Trophoblast cell (in vitro differentiated cells and primary cell): ENCODE measurements at regions not wholly inside any gene's neighbourhood (a gene's known extent, or its start where the extent isn't known, plus 50 kb on each side); places are given as distances from the start of the nearest gene placed in this dataset.

Experiments used
- DNase-seq, 2 donors: peaks; one replicate each; pipeline ENCODE4 v3.0.0-alpha.2; 2016
- H2AFZ ChIP-seq: 2 replicates; pipeline ENCODE4 v1.6.1; 2013; ENCODE audit warnings: low read length, moderate library complexity, mild to moderate bottlenecking; ENCODE audit not compliant: insufficient read depth, poor library complexity
- H2AK5ac ChIP-seq: 2 replicates; pipeline ENCODE4 v1.6.1; 2013; ENCODE audit warnings: mild to moderate bottlenecking, low read length
- H2BK120ac ChIP-seq: 2 replicates; pipeline ENCODE4 v1.6.1; 2013; ENCODE audit warnings: low read length, mild to moderate bottlenecking, moderate library complexity; ENCODE audit not compliant: insufficient read depth, poor library complexity
- H2BK12ac ChIP-seq: 2 replicates; pipeline ENCODE4 v1.6.1; 2013; ENCODE audit warnings: mild to moderate bottlenecking, low read length, moderate library complexity
- H2BK5ac ChIP-seq: 2 replicates; pipeline ENCODE4 v1.6.1; 2013; ENCODE audit warnings: low read length, low read depth, moderate library complexity, mild to moderate bottlenecking; ENCODE audit not compliant: poor library complexity
- H3K14ac ChIP-seq: 2 replicates; pipeline ENCODE4 v1.6.1; 2013; ENCODE audit warnings: mild to moderate bottlenecking, low read length
- H3K18ac ChIP-seq: 2 replicates; pipeline ENCODE4 v1.6.1; 2013; ENCODE audit warnings: mild to moderate bottlenecking, low read length
- H3K23ac ChIP-seq: 2 replicates; pipeline ENCODE4 v1.6.1; 2013; ENCODE audit warnings: low read length
- H3K27ac ChIP-seq: 2 replicates; pipeline ENCODE4 v1.5.1; 2013; ENCODE audit warnings: low read depth, mild to moderate bottlenecking, inconsistent platforms, low read length, moderate library complexity
- H3K27me3 ChIP-seq: 2 replicates; pipeline ENCODE4 v1.6.1; 2013; ENCODE audit warnings: inconsistent platforms, mild to moderate bottlenecking, low read length, moderate library complexity; ENCODE audit not compliant: insufficient read depth
- H3K36me3 ChIP-seq, 2 experiments: 1 replicate in 1 of 2; 2 replicates in 1 of 2; pipeline ENCODE4 v1.6.1; 2013; ENCODE audit warnings: low read length in 2 of 2, mild to moderate bottlenecking in 2 of 2, moderate library complexity in 1 of 2; ENCODE audit not compliant: insufficient read depth in 2 of 2, control insufficient read depth in 1 of 2
- H3K4ac ChIP-seq: 2 replicates; pipeline ENCODE4 v1.6.1; 2013; ENCODE audit warnings: low read depth, mild to moderate bottlenecking, low read length, moderate library complexity
- H3K4me1 ChIP-seq, 2 experiments: 1 replicate in 1 of 2; 2 replicates in 1 of 2; pipeline ENCODE4 v1.6.1; 2013; ENCODE audit warnings: low read length in 2 of 2, mild to moderate bottlenecking in 2 of 2, moderate library complexity in 1 of 2; ENCODE audit not compliant: insufficient read depth in 2 of 2, control insufficient read depth in 1 of 2
- H3K4me2 ChIP-seq: 2 replicates; pipeline ENCODE4 v1.6.1; 2013; ENCODE audit warnings: inconsistent platforms, mild to moderate bottlenecking, low read length, moderate library complexity
- H3K4me3 ChIP-seq: 2 replicates; pipeline ENCODE4 v1.5.1; 2013; ENCODE audit warnings: mild to moderate bottlenecking, low read depth, low read length, inconsistent platforms
- H3K79me1 ChIP-seq: one replicate; pipeline ENCODE4 v1.6.1; 2013; ENCODE audit warnings: low read length
- H3K79me2 ChIP-seq: 2 replicates; pipeline ENCODE4 v1.6.1; 2013; ENCODE audit warnings: low read length, mild to moderate bottlenecking; ENCODE audit not compliant: control insufficient read depth, insufficient read depth, poor library complexity
- H3K9ac ChIP-seq: 2 replicates; pipeline ENCODE4 v1.6.1; 2013; ENCODE audit warnings: mild to moderate bottlenecking, low read length
- H3K9me3 ChIP-seq: 2 replicates; pipeline ENCODE4 v1.6.1; 2013; ENCODE audit warnings: low read depth, mild to moderate bottlenecking, control low read depth, inconsistent platforms, low read length; ENCODE audit not compliant: insufficient read depth
- H4K12ac ChIP-seq: 2 replicates; pipeline ENCODE4 v1.6.1; 2013; ENCODE audit warnings: low read depth, mild to moderate bottlenecking, low read length, moderate library complexity
- H4K8ac ChIP-seq: 2 replicates; pipeline ENCODE4 v1.6.1; 2013; ENCODE audit warnings: low read depth, mild to moderate bottlenecking, low read length, moderate library complexity
- H4K91ac ChIP-seq: one replicate; pipeline ENCODE4 v1.6.1; 2013; ENCODE audit warnings: low read depth, mild to moderate bottlenecking, low read length, moderate library complexity
- WGBS: extraction: QIAGEN DNeasy Blood & Tissue Kit; methylation state at CpG from one replicate; pipeline ENCODE4 v1.1.7; 2013; ENCODE audit warnings: missing lambda C conversion rate; ENCODE audit not compliant: insufficient read length, insufficient coverage; ENCODE audit errors: extremely low coverage; 5-methylcytosine and 5-hydroxymethylcytosine counted together

GRCh38 chrX:142601792-142602191 lies 396.7 kb upstream of the MAGEC2 start:
- H3K27ac ChIP-seq, result no peak overlapping the region
- no peaks in the 10 kb centered on the region for H3K79me1 ChIP-seq
- no peak overlapping the region for H3K9ac ChIP-seq
- H2AK5ac ChIP-seq, result no peak overlapping the region
- no peak overlapping the region for H3K4ac ChIP-seq
- no peak overlapping the region for H3K4me2 ChIP-seq
- H4K8ac ChIP-seq, result no peak overlapping the region
- DNase-seq, result no peak
- H3K36me3 ChIP-seq, result no peaks in the 10 kb centered on the region
- no peaks in the 10 kb centered on the region for H3K79me2 ChIP-seq
- no peaks in the 10 kb centered on the region for H3K27me3 ChIP-seq
- H3K4me1 ChIP-seq, result no peaks in the 10 kb centered on the region
- no peak overlapping the region for H2BK5ac ChIP-seq
- H2BK12ac ChIP-seq, result no peak overlapping the region
- WGBS, result no CpG with 5 or more reads among the region's 5 CpGs
- no peak overlapping the region for H3K14ac ChIP-seq
- H2AFZ ChIP-seq, result no peak overlapping the region
- no peak overlapping the region for H4K91ac ChIP-seq
- no peaks in the 10 kb centered on the region for H3K9me3 ChIP-seq
- no peak overlapping the region for H3K18ac ChIP-seq
- no peak overlapping the region for H3K23ac ChIP-seq
- no peak overlapping the region for H2BK120ac ChIP-seq
- H4K12ac ChIP-seq, result no peak overlapping the region
- no peak overlapping the region for H3K4me3 ChIP-seq

GRCh38 chrX:142593361-142593862 lies 388.3 kb upstream of the MAGEC2 start:
- H3K79me2 ChIP-seq, result no peaks in the 10 kb centered on the region
- H4K8ac ChIP-seq, result no peak overlapping the region
- no CpG with 5 or more reads among the region's 7 CpGs for whole genome bisulfite sequencing

GRCh38 chrX:142576615-142577014 lies 371.5 kb upstream of the MAGEC2 start:
- Histone ChIP-seq H3K79me2 (no peaks in the 10 kb centered on the region), H3K36me3 (peaks cover 0 to 2% of the 10 kb centered on the region in 2 experiments), H3K14ac (no peak overlapping the region), H3K4me2 (no peak overlapping the region), H2BK12ac (no peak overlapping the region), H3K27ac (no peak overlapping the region), H3K23ac (no peak overlapping the region), H2BK120ac (no peak overlapping the region), H3K4ac (no peak overlapping the region), H2AK5ac (no peak overlapping the region), H4K8ac (no peak overlapping the region), H2BK5ac (no peak overlapping the region), H2AFZ (no peak overlapping the region), H3K79me1 (no peaks in the 10 kb centered on the region), H3K4me3 (no peak overlapping the region), H3K9ac (no peak overlapping the region), H3K9me3 (no peaks in the 10 kb centered on the region), H3K18ac (no peak overlapping the region), H4K12ac (no peak overlapping the region), H4K91ac (no peak overlapping the region), H3K4me1 (no peaks in the 10 kb centered on the region), H3K27me3 (no peaks in the 10 kb centered on the region)
- WGBS, result no CpG with 5 or more reads among the region's 3 CpGs
- DNase-seq, result no peak

More at GRCh38 chrX:142593361-142593862, 388.3 kb upstream of the MAGEC2 start:
- H3K27ac ChIP-seq, result no peak overlapping the region
- no peaks in the 10 kb centered on the region for H3K79me1 ChIP-seq
- H2BK12ac ChIP-seq, result no peak overlapping the region
- H3K4me2 ChIP-seq, result no peak overlapping the region
- H3K18ac ChIP-seq, result no peak overlapping the region
- H3K4me1 ChIP-seq, result no peaks in the 10 kb centered on the region
- no peak overlapping the region for H3K23ac ChIP-seq
- H2BK5ac ChIP-seq, result no peak overlapping the region
- H3K4ac ChIP-seq, result no peak overlapping the region
- H3K14ac ChIP-seq, result no peak overlapping the region
- no peak for DNase-seq
- H3K9me3 ChIP-seq, result no peaks in the 10 kb centered on the region
- H3K36me3 ChIP-seq, result no peaks in the 10 kb centered on the region
- H3K27me3 ChIP-seq, result no peaks in the 10 kb centered on the region
- no peak overlapping the region for H2BK120ac ChIP-seq
- H3K4me3 ChIP-seq, result no peak overlapping the region
- no peak overlapping the region for H3K9ac ChIP-seq
- H2AK5ac ChIP-seq, result no peak overlapping the region
- H4K12ac ChIP-seq, result no peak overlapping the region
- no peak overlapping the region for H4K91ac ChIP-seq
- no peak overlapping the region for H2AFZ ChIP-seq

- Histone ChIP-seq H4K91ac (no peak overlapping the region), H3K4me3 (no peak overlapping the region), H3K9me3 (no peaks in the 10 kb centered on the region), H3K79me1 (no peaks in the 10 kb centered on the region), H2BK12ac (no peak overlapping the region), H3K4ac (no peak overlapping the region), H2AK5ac (no peak overlapping the region), H3K4me2 (no peak overlapping the region), H2BK120ac (no peak overlapping the region), H3K18ac (no peak overlapping the region), H2AFZ (no peak overlapping the region), H3K27me3 (no peaks in the 10 kb centered on the region), H3K23ac (no peak overlapping the region), H4K8ac (no peak overlapping the region), H3K79me2 (no peaks in the 10 kb centered on the region), H3K36me3 (no peaks in the 10 kb centered on the region), H3K4me1 (no peaks in the 10 kb centered on the region), H4K12ac (no peak overlapping the region), H3K9ac (no peak overlapping the region), H2BK5ac (no peak overlapping the region), H3K27ac (no peak overlapping the region), H3K14ac (no peak overlapping the region)
- WGBS, result no CpG with 5 or more reads among the region's 3 CpGs
- DNase-seq, result no peak
Observed at GRCh38 chrX:142549923-142550322, 344.8 kb upstream of the MAGEC2 start.
